ENCODE measurements at regions not wholly inside any gene's neighbourhood (a gene's known extent, or its start where the extent isn't known, plus 50 kb on each side); places are given as distances from the start of the nearest gene placed in this dataset.

- no peak for TF ChIP-seq GABPA (IDR thresholded peaks at IDR 0.05 in 1 of 2, conservative IDR thresholded peaks at IDR 0.05 in 1 of 2)
- TF ChIP-seq YY1 (IDR thresholded peaks at IDR 0.05): no peak
- TF ChIP-seq, protein P1, sequence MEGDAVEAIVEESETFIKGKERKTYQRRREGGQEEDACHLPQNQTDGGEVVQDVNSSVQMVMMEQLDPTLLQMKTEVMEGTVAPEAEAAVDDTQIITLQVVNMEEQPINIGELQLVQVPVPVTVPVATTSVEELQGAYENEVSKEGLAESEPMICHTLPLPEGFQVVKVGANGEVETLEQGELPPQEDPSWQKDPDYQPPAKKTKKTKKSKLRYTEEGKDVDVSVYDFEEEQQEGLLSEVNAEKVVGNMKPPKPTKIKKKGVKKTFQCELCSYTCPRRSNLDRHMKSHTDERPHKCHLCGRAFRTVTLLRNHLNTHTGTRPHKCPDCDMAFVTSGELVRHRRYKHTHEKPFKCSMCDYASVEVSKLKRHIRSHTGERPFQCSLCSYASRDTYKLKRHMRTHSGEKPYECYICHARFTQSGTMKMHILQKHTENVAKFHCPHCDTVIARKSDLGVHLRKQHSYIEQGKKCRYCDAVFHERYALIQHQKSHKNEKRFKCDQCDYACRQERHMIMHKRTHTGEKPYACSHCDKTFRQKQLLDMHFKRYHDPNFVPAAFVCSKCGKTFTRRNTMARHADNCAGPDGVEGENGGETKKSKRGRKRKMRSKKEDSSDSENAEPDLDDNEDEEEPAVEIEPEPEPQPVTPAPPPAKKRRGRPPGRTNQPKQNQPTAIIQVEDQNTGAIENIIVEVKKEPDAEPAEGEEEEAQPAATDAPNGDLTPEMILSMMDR (IDR thresholded peaks at IDR 0.05; ENCODE audit: low read depth, low read length, missing input control): no peak
- TF ChIP-seq, protein P2, sequence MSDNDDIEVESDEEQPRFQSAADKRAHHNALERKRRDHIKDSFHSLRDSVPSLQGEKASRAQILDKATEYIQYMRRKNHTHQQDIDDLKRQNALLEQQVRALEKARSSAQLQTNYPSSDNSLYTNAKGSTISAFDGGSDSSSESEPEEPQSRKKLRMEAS (IDR thresholded peaks at IDR 0.05): no peak
- TF ChIP-seq TAF1 (conservative IDR thresholded peaks at IDR 0.05): no peak
- no peak for TF ChIP-seq SP1 (IDR thresholded peaks at IDR 0.05)
- TF ChIP-seq RAD21 (IDR thresholded peaks at IDR 0.05): no peak
- TF ChIP-seq, protein P3, sequence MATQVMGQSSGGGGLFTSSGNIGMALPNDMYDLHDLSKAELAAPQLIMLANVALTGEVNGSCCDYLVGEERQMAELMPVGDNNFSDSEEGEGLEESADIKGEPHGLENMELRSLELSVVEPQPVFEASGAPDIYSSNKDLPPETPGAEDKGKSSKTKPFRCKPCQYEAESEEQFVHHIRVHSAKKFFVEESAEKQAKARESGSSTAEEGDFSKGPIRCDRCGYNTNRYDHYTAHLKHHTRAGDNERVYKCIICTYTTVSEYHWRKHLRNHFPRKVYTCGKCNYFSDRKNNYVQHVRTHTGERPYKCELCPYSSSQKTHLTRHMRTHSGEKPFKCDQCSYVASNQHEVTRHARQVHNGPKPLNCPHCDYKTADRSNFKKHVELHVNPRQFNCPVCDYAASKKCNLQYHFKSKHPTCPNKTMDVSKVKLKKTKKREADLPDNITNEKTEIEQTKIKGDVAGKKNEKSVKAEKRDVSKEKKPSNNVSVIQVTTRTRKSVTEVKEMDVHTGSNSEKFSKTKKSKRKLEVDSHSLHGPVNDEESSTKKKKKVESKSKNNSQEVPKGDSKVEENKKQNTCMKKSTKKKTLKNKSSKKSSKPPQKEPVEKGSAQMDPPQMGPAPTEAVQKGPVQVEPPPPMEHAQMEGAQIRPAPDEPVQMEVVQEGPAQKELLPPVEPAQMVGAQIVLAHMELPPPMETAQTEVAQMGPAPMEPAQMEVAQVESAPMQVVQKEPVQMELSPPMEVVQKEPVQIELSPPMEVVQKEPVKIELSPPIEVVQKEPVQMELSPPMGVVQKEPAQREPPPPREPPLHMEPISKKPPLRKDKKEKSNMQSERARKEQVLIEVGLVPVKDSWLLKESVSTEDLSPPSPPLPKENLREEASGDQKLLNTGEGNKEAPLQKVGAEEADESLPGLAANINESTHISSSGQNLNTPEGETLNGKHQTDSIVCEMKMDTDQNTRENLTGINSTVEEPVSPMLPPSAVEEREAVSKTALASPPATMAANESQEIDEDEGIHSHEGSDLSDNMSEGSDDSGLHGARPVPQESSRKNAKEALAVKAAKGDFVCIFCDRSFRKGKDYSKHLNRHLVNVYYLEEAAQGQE (IDR thresholded peaks at IDR 0.05): no peak
- TF ChIP-seq, protein P4, sequence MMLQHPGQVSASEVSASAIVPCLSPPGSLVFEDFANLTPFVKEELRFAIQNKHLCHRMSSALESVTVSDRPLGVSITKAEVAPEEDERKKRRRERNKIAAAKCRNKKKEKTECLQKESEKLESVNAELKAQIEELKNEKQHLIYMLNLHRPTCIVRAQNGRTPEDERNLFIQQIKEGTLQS (IDR thresholded peaks at IDR 0.05): no peak
- TF ChIP-seq FOXA1 (IDR thresholded peaks at IDR 0.05): no peak
- TF ChIP-seq EGR1 (IDR thresholded peaks at IDR 0.05; ENCODE audit: low read depth in 2 of 2): no peak
- no peak for TF ChIP-seq RXRA (IDR thresholded peaks at IDR 0.05)
- no peak for TF ChIP-seq HNF4G (IDR thresholded peaks at IDR 0.05)
Observed at GRCh38 chr6:112415366-112415765, 68.2 kb downstream of the RFPL4B start.
